IMR-90 (cell line): ENCODE measurements at regions not wholly inside any gene's neighbourhood (a gene's known extent, or its start where the extent isn't known, plus 50 kb on each side); places are given as distances from the start of the nearest gene placed in this dataset.

ENCODE experiments used
- ATAC-seq: fragments of 200-7000 bp; cut with Tn5 transposase; 2 replicates; pipeline ENCODE4 v1.9.1; 2020; ENCODE audit warnings: low read depth, mild to moderate bottlenecking, moderate library complexity
- BruUV-seq: library from RNA; stranded (reverse); fragments of 400-500 nt; replicated peaks from 2 replicates; lab custom pipeline; 2021; lab: Mats Ljungman, UMichigan
- CTCF ChIA-PET: fragments of 300-600 bp; formaldehyde crosslinking; extraction: SDS; loops from one replicate; lab custom pipeline; 2021; ENCODE audit warnings: antibody characterized with exemption; lab: Yijun Ruan, JAX
- POLR2A ChIA-PET: fragments of 300-600 bp; sonication (Branson Sonifier 250); formaldehyde crosslinking; loops from one replicate; lab custom pipeline; 2022; ENCODE audit warnings: antibody characterized with exemption; ENCODE audit not compliant: unreplicated experiment; lab: Charles Lee
- DNase-seq: peaks from one replicate; pipeline ENCODE4 v3.0.0; 2013
- H2AFZ ChIP-seq: replicated peaks from 2 replicates; pipeline ENCODE3; 2013; ENCODE audit warnings: low read length, mild to moderate bottlenecking; ENCODE audit not compliant: poor library complexity
- H2AK5ac ChIP-seq: 2 replicates; pipeline ENCODE4 v1.6.1; 2013; ENCODE audit warnings: low read depth, low read length, inconsistent platforms
- H2AK9ac ChIP-seq: replicated peaks from 2 replicates; pipeline ENCODE3; 2013; ENCODE audit warnings: mild to moderate bottlenecking, low read depth, low read length, moderate library complexity; ENCODE audit not compliant: poor library complexity
- H2BK120ac ChIP-seq: 2 replicates; pipeline ENCODE4 v1.6.1; 2013; ENCODE audit warnings: low read depth, low read length, inconsistent platforms
- H2BK15ac ChIP-seq: 3 replicates; pipeline ENCODE4 v1.6.1; 2013; ENCODE audit warnings: low read depth, low read length, inconsistent platforms
- H2BK20ac ChIP-seq: 2 replicates; pipeline ENCODE4 v1.6.1; 2013; ENCODE audit warnings: low read depth, mild to moderate bottlenecking, inconsistent platforms, low read length, moderate library complexity
- H2BK5ac ChIP-seq: 2 replicates; pipeline ENCODE4 v1.6.1; 2013; ENCODE audit warnings: mild to moderate bottlenecking, low read depth, low read length, inconsistent platforms; ENCODE audit not compliant: poor library complexity, severe bottlenecking
- H3K14ac ChIP-seq: replicated peaks from 2 replicates; pipeline ENCODE4 v1.6.1; 2013; ENCODE audit warnings: low read depth, low read length, inconsistent platforms
- H3K18ac ChIP-seq: 2 replicates; pipeline ENCODE4 v1.6.1; 2013; ENCODE audit warnings: low read depth, low read length, control low read depth
- H3K23ac ChIP-seq: 2 replicates; pipeline ENCODE4 v1.6.1; 2013; ENCODE audit warnings: low read depth, low read length, inconsistent platforms
- H3K27ac ChIP-seq: 2 replicates; pipeline ENCODE4 v1.5.1; 2013; ENCODE audit warnings: mild to moderate bottlenecking, control low read depth, low read length; ENCODE audit not compliant: insufficient read depth
- H3K27me3 ChIP-seq: 2 replicates; pipeline ENCODE4 v1.6.1; 2013; ENCODE audit warnings: low read length; ENCODE audit not compliant: control insufficient read depth, insufficient read depth
- H3K36me3 ChIP-seq: 2 replicates; pipeline ENCODE4 v1.6.1; 2013; ENCODE audit warnings: low read length, mixed read lengths; ENCODE audit not compliant: control insufficient read depth, insufficient read depth
- H3K4ac ChIP-seq: 2 replicates; pipeline ENCODE4 v1.6.1; 2013; ENCODE audit warnings: low read depth, low read length, inconsistent platforms
- H3K4me1 ChIP-seq: 2 replicates; pipeline ENCODE4 v1.6.1; 2013; ENCODE audit warnings: low read length, mixed read lengths; ENCODE audit not compliant: control insufficient read depth, insufficient read depth
- H3K4me2 ChIP-seq: 2 replicates; pipeline ENCODE4 v1.6.1; 2013; ENCODE audit warnings: low read depth, mild to moderate bottlenecking, control low read depth, low read length, moderate library complexity
- H3K4me3 ChIP-seq: 2 replicates; pipeline ENCODE4 v1.5.1; 2013; ENCODE audit warnings: low read depth, mild to moderate bottlenecking, control low read depth, low read length, moderate library complexity; ENCODE audit not compliant: insufficient read depth
- H3K56ac ChIP-seq: 2 replicates; pipeline ENCODE4 v1.6.1; 2013; ENCODE audit warnings: low read length, inconsistent platforms; ENCODE audit not compliant: insufficient read depth; ENCODE audit errors: extremely low read depth
- H3K79me1 ChIP-seq, 2 experiments: 2 replicates each; pipeline ENCODE4 v1.6.1; 2013; ENCODE audit warnings: low read length in 2 of 2, inconsistent platforms in 1 of 2, low read depth in 1 of 2
- H3K9ac ChIP-seq: 2 replicates; pipeline ENCODE4 v1.6.1; 2013; ENCODE audit warnings: low read depth, low read length, control low read depth
- H3K9me1 ChIP-seq: 2 replicates; pipeline ENCODE4 v1.6.1; 2013; ENCODE audit warnings: low read length, inconsistent platforms; ENCODE audit not compliant: insufficient read depth
- H3K9me3 ChIP-seq: 2 replicates; pipeline ENCODE4 v1.6.1; 2013; ENCODE audit warnings: low read length; ENCODE audit not compliant: control insufficient read depth, insufficient read depth
- H4K20me1 ChIP-seq: 2 replicates; pipeline ENCODE4 v1.6.1; 2013; ENCODE audit warnings: low read length, inconsistent platforms; ENCODE audit not compliant: insufficient read depth
- H4K5ac ChIP-seq: 2 replicates; pipeline ENCODE4 v1.6.1; 2013; ENCODE audit warnings: mild to moderate bottlenecking, low read depth, low read length, control low read depth
- H4K8ac ChIP-seq, 2 experiments: 2 replicates each; pipeline ENCODE4 v1.6.1; 2013; ENCODE audit warnings: low read depth in 2 of 2, low read length in 2 of 2, control low read depth in 1 of 2, inconsistent platforms in 1 of 2
- H4K91ac ChIP-seq: 2 replicates; pipeline ENCODE4 v1.6.1; 2013; ENCODE audit warnings: low read depth, low read length, inconsistent platforms; ENCODE audit not compliant: insufficient read depth
- FOS ChIP-seq: fragments of 150-350 bp; IDR thresholded peaks from 2 replicates; pipeline ENCODE4 v1.6.1; 2016; ENCODE audit warnings: low read depth, low read length
- MAFK ChIP-seq: IDR thresholded peaks from 2 replicates; pipeline ENCODE4 v1.6.1; 2012; ENCODE audit warnings: low read depth, low read length, improper control_type of control experiment
- MAZ ChIP-seq: IDR thresholded peaks from 2 replicates; pipeline ENCODE4 v1.6.1; 2012; ENCODE audit warnings: low read depth, mild to moderate bottlenecking, low read length, improper control_type of control experiment, moderate library complexity, borderline replicate concordance
- RCOR1 ChIP-seq: IDR thresholded peaks from 2 replicates; pipeline ENCODE4 v1.6.1; 2012; ENCODE audit warnings: mild to moderate bottlenecking, low read length, improper control_type of control experiment; ENCODE audit not compliant: insufficient replicate concordance
- RFX5 ChIP-seq: IDR thresholded peaks from 2 replicates; pipeline ENCODE4 v1.8.0; 2012; ENCODE audit warnings: low read depth, mild to moderate bottlenecking, low read length, moderate library complexity
- SMC3 ChIP-seq: fragments of 150-350 bp; IDR thresholded peaks from 2 replicates; pipeline ENCODE4 v1.6.1; 2016; ENCODE audit warnings: low read depth, mild to moderate bottlenecking, antibody characterized with exemption, low read length, moderate library complexity
- WGBS, 2 experiments: methylation state at CpG; one replicate each; pipeline versions ENCODE4 v1.1.5 to v1.1.7; 2013; ENCODE audit warnings: missing lambda C conversion rate in 2 of 2; ENCODE audit not compliant: insufficient read length in 1 of 2; ENCODE audit errors: extremely low coverage in 2 of 2; 5-methylcytosine and 5-hydroxymethylcytosine counted together
- dilution Hi-C: fragments of 300-500 bp; cut with HindIII; formaldehyde crosslinking; loops from one replicate; pipeline ENCODE4 v1.14.3; 2018; ENCODE audit warnings: low sequenced_read_pairs; ENCODE audit not compliant: unreplicated experiment
- in situ Hi-C: fragments of 300-500 bp; cut with MboI; formaldehyde crosslinking; loops from 3 replicates; pipeline ENCODE4 v1.14.3; 2019; ENCODE audit warnings: low sequenced_read_pairs, inconsistent platforms, mixed read lengths
- intact Hi-C: fragments of 100-400 bp; cut with micrococcal nuclease; formaldehyde crosslinking; loops from 2 replicates; pipeline ENCODE4 v1.10.0; 2022

GRCh38 chr2:9722451-9722850 lies 91.7 kb upstream of the YWHAQ start:
- Histone ChIP-seq H3K18ac (no peak overlapping the region), H2BK20ac (no peak overlapping the region), H3K27ac (no peak overlapping the region), H4K8ac (no peak overlapping the region), H2AK9ac (no peak overlapping the region), H4K20me1 (no peaks in the 10 kb centered on the region), H3K36me3 (no peaks in the 10 kb centered on the region), H2BK120ac (no peak overlapping the region), H3K56ac (no peak overlapping the region), H3K4me1 (no peaks in the 10 kb centered on the region), H2BK15ac (no peak overlapping the region), H3K9me3 (no peaks in the 10 kb centered on the region), H2BK5ac (no peak overlapping the region), H3K14ac (no peak overlapping the region), H3K4me2 (no peak overlapping the region), H3K4me3 (no peak overlapping the region), H4K91ac (no peak overlapping the region), H3K79me1 (no peaks in the 10 kb centered on the region), H2AK5ac (no peak overlapping the region), H3K23ac (no peak overlapping the region), H3K9me1 (no peaks in the 10 kb centered on the region), H3K9ac (no peak overlapping the region), H4K5ac (no peak overlapping the region), H2AFZ (no peak overlapping the region), H3K27me3 (peaks cover 1% of the 10 kb centered on the region; the same call in 1 of the 2 replicates), H3K4ac (no peak overlapping the region)
- no TSS peak for BruUV-seq
- ChIA-PET POLR2A (no interaction called here), CTCF (interaction anchor here (0.6 kb wide), 1 partner anchor 32 kb away, joined by 3 read pairs; no protein-coding TSS in a partner anchor)
- no peak for DNase-seq
- in situ Hi-C loops (no loop called here), intact Hi-C loops (no loop called here), dilution Hi-C loops (no loop called here)
- no peak for TF ChIP-seq RFX5
- no peak for TF ChIP-seq RCOR1
- no peak for TF ChIP-seq MAZ
- TF ChIP-seq SMC3, result no peak
- TF ChIP-seq FOS, result no peak
- no peak for TF ChIP-seq MAFK
- ATAC-seq, result no peak
- no CpG with 5 or more reads among the region's 4 CpGs for WGBS, 2 experiments
